KBM-7 (cell line): ENCODE measurements at regions not wholly inside any gene's neighbourhood (a gene's known extent, or its start where the extent isn't known, plus 50 kb on each side); places are given as distances from the start of the nearest gene placed in this dataset.

Experiments
- DNase-seq: peaks from one replicate; pipeline ENCODE4 v3.0.0-alpha.2; 2015
- in situ Hi-C: fragments of 300-500 bp; cut with MboI; formaldehyde crosslinking; loops from 2 replicates; pipeline ENCODE4 v1.14.3; 2020; ENCODE audit warnings: low sequenced_read_pairs, low pct_unique_long_range_greater_than_20kb, mixed read lengths

- in situ Hi-C loops, result no loop called here
- no peak for DNase-seq
These were observed 866.9 kb upstream of the FRG1 start for GRCh38 chr4:189073739-189074138.

- no peak for DNase-seq
- in situ Hi-C loops, result no loop called here
These were observed 858.8 kb upstream of the FRG1 start for GRCh38 chr4:189081826-189082225.

- DNase-seq, result no peak
- in situ Hi-C loops, result no loop called here
These were observed 856.9 kb upstream of the FRG1 start for GRCh38 chr4:189083769-189084168.

- in situ Hi-C loops, result no loop called here
- DNase-seq, result no peak
These were observed 856.0 kb upstream of the FRG1 start for GRCh38 chr4:189084671-189085070.

- in situ Hi-C loops, result no loop called here
- DNase-seq, result no peak
These were observed 852.7 kb upstream of the FRG1 start for GRCh38 chr4:189087971-189088370.

GRCh38 chr4:189088780-189089179 lies 851.9 kb upstream of the FRG1 start:
- no peak for DNase-seq
- in situ Hi-C loops, result no loop called here

- in situ Hi-C loops, result no loop called here
- DNase-seq, result peak; percentile 7
These were observed 850.4 kb upstream of the FRG1 start for GRCh38 chr4:189090174-189090814.

GRCh38 chr4:189092581-189092980 lies 848.1 kb upstream of the FRG1 start:
- in situ Hi-C loops, result no loop called here
- peak; percentile 2 for DNase-seq

GRCh38 chr4:189096108-189096507 lies 844.6 kb upstream of the FRG1 start:
- no peak for DNase-seq
- in situ Hi-C loops, result no loop called here

GRCh38 chr4:189096717-189097116 lies 844.0 kb upstream of the FRG1 start:
- no peak for DNase-seq
- in situ Hi-C loops, result no loop called here

GRCh38 chr4:189098932-189099696 lies 841.6 kb upstream of the FRG1 start:
- in situ Hi-C loops, result no loop called here
- no peak for DNase-seq

GRCh38 chr4:189113389-189113888 lies 827.2 kb upstream of the FRG1 start:
- in situ Hi-C loops, result no loop called here
- no peak for DNase-seq

- in situ Hi-C loops, result no loop called here
- no peak for DNase-seq
These were observed 823.2 kb upstream of the FRG1 start for GRCh38 chr4:189117426-189117825.

GRCh38 chr4:189121336-189121735 lies 819.3 kb upstream of the FRG1 start:
- in situ Hi-C loops, result no loop called here
- no peak for DNase-seq

GRCh38 chr4:189124149-189124758 lies 816.4 kb upstream of the FRG1 start:
- peak; percentile 7 for DNase-seq
- in situ Hi-C loops, result no loop called here

GRCh38 chr4:189124791-189125190 lies 815.9 kb upstream of the FRG1 start:
- in situ Hi-C loops, result no loop called here
- no peak for DNase-seq

- in situ Hi-C loops, result no loop called here
- no peak for DNase-seq
These were observed 814.6 kb upstream of the FRG1 start for GRCh38 chr4:189126040-189126439.

GRCh38 chr4:189128341-189128740 lies 812.3 kb upstream of the FRG1 start:
- no peak for DNase-seq
- in situ Hi-C loops, result no loop called here

- no peak for DNase-seq
- in situ Hi-C loops, result no loop called here
These were observed 811.5 kb upstream of the FRG1 start for GRCh38 chr4:189129044-189129694.

GRCh38 chr4:189131118-189131517 lies 809.6 kb upstream of the FRG1 start:
- in situ Hi-C loops, result no loop called here
- no peak for DNase-seq
